SH-SY5Y (cell line): ENCODE measurements at regions not wholly inside any gene's neighbourhood (a gene's known extent, or its start where the extent isn't known, plus 50 kb on each side); places are given as distances from the start of the nearest gene placed in this dataset.

Experiments
- GATA2 ChIP-seq: IDR thresholded peaks from 2 replicates; pipeline ENCODE4 v1.6.1; 2011; ENCODE audit warnings: mild to moderate bottlenecking, low read depth, low read length
- GATA3 ChIP-seq: IDR thresholded peaks from 2 replicates; pipeline ENCODE4 v1.6.1; 2011; ENCODE audit warnings: low read depth, mild to moderate bottlenecking, low read length, moderate library complexity

DNA sequence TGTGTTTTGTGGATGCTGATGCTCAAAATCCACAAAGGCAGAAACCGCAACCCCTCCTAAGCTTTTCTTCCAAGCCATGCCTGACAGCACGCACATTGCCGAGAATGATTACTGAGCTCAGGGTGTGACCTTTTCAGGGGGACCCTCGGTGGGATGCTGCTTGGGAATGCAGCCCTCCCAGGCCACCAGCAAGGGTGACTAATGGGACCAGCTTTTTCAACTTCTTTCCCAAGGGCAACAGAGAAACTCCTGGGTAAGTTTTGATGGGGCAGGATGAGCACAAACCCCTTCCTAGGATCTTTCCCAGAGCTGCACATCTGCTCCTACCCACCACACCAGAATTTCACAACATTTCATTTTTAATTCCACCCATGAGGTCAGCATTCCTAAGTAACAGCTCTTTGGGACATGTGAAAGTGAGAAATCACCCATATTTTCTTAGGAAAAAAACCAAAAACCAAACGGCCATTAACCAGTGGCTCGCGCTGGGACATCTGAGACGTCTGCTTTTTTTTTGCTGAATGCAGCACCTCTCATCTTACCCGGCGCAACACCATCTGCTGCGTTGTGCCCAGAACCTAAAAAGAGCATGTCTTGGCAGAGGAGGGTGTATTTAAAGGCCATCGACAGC, 119.0 kb downstream of the ARL4C start:
- TF ChIP-seq GATA2 (no peak), GATA3 (no peak)
